ENCODE measurements at regions not wholly inside any gene's neighbourhood (a gene's known extent, or its start where the extent isn't known, plus 50 kb on each side); places are given as distances from the start of the nearest gene placed in this dataset.
"Not testable (repeated sequence)": the region's sequence is repeated elsewhere in the genome, so short reads cannot be mapped to it uniquely, and the experiment has no call there.

DNA sequence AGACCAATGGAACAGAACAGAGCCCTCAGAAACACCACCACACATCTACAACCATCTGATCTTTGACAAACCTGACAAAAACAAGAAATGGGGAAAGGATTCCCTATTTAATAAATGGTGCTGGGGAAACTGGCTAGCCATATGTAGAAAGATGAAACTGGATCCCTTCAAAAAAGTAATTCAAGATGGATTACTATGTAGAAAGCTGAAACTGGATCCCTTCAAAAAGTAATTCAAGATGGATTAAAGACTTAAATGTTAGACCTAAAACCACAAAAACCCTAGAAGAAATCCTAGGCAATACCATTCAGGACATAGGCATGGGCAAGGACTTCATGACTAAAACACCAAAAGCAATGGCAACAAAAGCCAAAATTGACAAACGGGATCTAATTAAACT is 221.6 kb upstream of the EDNRA start:
- not testable (repeated sequence) for DNase-seq

DNA sequence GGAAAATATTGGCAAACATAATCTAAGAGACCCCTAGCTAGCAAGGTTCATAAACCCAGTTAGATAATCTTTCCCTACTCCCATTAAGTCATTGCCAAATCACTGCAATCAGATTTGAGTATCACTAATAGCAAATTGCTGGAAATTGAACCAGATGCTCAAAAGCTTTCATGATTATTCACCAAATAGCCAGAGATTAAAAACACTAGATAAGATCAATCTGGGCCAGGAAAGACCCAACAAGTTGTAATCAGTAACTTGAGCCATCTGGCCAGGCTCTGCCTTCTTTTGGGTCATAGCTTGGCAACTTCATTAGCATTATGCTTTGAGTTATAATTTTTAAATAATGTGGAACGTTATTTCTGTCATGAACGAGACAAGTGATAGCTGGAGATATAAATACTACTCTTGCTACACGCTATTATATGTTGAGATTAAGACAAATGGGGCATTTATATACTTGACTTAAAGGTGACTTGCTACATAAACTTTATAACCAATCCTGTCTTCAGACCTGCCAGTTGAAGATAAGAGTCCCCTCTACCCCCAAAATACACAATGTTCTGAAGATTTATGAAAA is 196.6 kb upstream of the EDNRA start:
- DNase-seq, result no peak

DNA sequence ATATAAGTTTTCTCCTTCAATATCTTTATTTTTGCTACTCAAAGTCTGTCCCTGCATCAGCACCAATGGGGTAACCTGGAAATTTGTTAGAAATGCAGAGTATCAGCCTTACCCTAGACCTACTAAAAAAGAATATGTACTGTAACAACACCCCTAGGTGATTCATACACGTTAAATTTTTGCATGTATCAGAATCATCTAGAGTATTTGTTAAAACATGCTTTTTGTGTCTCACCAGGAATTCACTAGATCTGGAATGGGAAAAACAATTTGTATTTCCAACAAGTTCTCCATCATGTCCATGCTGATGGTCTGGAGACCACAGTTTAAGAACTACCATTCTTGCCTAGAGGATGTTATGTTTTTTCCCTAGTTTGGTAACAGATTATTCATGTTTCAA is 196.0 kb upstream of the EDNRA start:
- DNase-seq, result no peak

DNA sequence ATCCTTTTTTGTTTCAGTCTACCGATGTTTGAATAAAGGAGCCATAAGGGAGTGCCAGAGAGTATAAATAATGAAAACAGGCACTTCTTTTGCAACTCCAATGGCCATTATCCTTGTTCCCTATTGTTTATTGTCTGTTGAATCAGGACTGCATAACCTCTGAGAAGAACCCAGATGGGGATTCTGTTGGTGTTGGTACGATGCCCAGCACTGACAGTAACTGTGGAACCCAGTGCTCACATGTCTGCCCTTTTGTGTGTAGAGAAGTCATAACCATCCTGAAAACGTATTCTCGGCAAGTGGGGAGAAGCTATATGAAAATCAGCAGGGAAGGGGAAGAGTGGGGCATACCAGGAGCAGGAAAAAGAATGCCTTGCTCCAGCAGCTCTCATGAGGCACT is 195.1 kb upstream of the EDNRA start:
- DNase-seq, result no peak

DNA sequence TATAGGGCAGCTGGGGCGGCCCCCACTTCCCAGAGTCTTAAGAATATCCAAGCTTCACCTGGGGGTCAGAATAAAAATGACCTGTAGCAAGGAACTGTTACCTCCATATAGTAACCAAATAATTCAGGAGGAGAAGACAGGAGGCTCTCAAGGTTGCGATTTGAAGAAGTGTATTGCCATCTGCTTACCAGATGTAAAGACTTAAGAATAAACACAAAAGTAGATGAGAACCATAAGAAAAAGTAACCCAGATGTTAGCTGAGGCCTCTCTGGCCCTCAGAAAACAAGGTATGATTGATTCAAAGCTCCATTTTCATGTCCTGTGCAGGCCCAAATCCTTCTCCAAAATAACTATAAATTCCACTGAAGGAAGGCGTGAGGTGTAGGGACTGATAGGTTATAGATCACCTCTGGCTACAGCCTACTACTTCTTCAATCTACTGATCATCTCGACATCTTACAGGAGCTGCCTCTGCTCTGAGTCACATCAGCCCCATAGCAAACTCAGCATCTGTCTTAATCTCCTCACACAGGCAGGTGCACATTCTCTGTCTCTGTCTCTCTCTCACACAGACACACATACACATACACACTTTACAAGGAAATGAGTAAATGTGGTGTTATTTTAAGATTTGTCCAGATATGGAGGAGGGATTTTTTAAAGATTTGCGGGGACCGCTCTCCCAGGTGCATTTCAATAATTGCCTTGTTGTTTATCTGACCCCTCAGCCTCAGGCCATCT is 193.9 kb upstream of the EDNRA start:
- no peak for DNase-seq

DNA sequence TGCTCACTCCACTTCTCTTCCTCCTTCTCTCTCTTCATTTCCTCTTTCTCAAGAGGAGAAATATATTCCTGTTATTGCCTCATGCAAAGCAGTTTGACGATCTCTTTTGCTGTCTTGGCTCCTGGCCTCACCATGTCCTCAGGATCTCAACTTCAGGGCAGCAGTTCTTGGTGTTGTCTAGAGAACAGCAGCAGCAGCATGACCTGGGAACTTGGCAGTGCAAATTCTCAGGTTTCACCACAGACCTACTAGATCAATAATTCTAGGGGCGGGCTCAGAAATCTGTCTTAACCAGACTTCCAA is 193.4 kb upstream of the EDNRA start:
- no peak for DNase-seq

DNA sequence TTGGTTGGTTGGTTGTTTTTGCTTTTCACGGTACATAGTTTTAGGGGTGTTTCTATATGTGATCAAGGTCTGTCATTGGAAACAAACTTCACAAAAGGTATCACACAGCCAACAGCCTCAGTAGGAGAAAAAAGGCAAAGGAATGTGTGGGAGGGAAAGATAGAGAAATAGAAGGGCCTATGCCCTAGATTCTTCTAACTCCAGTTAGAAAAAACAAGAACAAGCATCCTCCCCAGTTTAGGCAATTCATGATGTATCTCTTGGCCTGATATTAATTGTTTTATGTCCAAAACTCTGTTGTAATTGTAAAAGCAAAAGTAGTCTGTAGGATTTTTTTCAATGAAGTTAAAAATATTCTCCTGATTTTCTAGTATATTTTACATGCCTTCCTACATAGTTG is 192.4 kb upstream of the EDNRA start:
- no peak for DNase-seq

DNA sequence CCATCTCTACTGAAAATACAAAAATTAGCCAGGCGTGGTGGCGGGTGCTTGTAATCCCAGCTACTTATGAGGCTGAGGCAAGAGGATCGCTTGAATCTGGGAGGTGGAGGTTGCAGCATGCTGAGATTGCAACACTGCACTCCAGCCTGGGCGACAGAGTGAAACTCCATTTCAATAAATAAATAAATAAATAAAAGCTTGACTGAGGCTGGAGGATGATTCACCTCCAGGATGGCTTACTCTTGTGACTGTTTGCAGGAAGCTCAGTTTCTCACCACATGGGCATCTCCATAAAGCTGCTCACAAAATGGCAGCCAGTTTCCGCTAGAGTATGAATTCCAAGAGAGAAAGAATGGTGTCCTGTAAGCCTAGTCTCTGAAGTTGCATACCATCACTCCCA is 191.7 kb upstream of the EDNRA start:
- DNase-seq, result no peak

DNA sequence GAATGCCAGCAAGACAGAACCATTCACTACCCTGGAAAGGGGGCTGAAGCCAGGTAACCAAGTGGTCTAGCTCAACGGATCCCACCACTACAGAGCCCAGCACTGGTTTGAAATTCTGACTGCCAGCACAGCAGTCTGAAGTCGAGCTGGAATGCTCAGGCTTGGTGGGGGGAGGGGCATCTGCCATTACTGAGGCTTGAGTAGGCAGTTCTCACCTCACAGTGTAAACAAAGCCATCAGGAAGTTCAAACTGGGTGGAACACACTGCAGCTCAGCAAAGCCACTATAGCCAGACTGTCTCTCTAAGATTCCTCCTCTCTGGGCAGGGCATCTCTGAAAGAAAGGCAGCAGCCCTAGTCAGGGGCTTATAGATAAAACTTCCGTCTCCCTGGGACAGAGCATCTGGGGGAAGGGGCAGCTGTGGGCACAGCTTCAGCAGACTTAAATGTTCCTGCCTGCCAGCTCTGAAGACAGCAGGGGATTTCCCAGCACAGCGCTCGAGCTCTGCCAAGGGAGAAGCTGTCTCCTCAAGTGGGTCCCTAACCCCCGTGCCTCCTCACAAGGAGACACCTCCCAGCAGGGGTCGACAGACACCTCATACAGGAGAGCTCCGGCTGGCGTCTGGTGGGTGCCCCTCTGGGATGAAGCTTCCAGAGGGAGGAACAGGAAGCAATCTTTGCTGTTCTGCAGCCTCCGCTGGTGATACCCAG is 188.1 kb upstream of the EDNRA start:
- not testable (repeated sequence) for DNase-seq

DNA sequence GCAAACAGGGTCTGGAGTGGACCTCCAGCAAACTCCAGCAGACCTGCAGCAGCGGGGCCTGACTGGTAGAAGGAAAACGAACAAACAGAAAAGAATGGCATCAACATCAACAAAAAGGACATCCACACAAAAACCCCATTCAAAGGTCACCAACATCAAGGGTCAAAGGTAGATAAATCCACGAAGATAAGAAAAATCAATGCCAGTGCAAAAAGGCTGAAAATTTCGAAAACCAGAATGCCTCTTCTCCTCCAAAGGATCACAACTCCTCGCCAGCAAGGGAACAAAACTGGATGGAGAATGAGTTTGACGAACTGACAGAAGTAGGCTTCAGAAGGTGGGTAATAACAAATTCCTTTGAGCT is 187.6 kb upstream of the EDNRA start:
- DNase-seq, result not testable (repeated sequence)

DNA sequence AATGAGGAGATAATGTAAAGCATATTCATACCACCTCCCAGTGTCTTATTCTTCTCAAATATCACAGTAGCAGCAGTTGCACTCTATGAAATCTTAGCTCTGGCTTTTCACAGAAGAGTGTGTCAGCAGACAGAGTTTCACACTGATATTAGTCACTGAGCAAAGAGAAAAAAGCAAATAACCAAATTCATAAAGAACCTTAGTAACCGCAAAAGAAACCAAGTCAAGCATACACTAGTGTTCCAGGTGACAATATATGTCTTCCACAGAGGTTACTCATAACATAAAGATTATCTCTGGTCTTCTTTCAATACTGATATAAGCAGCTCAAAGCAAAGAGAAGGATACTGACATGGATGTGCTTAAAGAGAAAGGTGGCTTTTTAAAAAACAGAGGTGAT is 181.7 kb upstream of the EDNRA start:
- no peak for DNase-seq

DNA sequence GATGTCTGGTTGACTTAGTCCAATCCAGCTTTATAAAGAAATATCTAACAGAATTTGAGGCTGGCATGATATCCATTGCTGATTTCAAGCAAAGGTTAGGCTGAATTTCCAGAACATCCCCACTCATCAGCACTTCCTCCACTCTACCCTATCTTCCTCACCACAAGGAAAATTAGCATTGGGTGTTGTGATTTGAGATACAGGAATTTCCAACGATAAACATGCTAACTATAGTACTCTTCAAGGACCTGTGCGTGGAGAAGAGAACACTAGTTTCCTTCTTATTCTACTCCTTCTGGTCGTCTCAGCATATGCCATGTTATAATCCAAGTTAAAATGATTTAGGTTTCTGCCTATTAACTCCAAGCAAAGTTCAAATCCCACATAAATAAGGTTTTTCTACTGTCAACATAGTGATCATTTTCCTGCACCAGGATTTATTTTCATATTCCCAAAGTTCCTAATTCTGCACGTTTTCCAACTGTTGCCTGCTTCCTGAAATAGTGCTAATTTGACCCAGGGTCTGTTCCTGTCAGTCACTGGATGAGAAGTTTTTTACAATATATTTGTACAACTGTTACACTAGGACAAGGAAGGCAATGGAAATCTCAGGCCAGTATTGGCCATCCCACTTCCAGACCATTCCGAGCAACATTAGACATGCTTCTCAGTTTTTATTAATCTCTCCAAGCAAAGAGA is 177.6 kb upstream of the EDNRA start:
- DNase-seq, result no peak

DNA sequence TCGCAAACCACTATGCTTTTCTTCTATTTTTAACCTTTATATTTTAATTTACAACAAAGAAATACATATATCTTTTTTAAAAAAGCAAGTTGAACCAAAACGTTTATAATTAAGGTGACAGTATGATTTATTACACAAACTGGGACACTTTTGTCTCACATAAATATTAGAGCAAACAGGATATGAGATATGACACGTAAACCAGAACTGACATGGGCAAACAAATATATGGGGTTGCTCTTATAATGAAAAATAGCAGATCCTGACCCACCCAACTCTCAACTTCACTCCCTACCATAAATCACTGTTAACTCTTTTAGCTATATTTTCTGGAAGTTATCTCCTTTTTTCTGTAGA is 177.0 kb upstream of the EDNRA start:
- no peak for DNase-seq

DNA sequence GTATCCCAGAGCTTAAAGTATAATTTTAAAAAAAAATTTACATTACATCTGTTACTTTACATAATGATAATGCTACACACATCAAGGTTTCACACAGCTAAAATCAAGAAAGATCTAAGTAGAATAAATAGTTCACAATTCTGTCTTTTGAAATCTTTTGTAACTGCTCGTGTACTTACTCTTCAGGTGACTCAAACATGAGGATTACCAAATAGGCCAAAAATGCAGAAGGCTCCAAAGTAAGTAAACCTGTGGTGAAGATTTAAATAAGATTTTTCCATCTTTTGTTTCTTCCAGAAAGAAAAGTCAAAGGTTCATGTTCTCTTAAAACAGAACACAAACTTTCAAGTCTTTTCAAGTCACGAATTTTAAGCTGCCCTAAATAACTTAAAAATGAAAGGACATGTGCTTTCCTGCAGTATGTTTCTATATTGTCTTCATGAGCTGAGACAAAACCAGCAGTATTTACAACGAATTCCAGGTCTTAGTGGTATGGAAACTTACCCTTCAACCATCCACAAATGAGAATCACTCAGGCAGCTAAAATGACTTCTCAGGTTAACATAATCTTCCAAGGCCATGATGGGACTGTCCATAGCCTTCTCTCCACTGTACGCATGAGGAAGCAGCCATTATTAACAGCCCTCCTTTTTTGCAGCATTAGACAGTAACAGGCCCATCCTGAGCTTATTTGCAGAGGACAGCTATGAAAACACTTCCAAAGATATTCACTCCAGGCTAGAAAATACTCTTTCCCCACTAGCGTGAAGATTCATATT is 172.8 kb upstream of the EDNRA start:
- DNase-seq, result no peak

DNA sequence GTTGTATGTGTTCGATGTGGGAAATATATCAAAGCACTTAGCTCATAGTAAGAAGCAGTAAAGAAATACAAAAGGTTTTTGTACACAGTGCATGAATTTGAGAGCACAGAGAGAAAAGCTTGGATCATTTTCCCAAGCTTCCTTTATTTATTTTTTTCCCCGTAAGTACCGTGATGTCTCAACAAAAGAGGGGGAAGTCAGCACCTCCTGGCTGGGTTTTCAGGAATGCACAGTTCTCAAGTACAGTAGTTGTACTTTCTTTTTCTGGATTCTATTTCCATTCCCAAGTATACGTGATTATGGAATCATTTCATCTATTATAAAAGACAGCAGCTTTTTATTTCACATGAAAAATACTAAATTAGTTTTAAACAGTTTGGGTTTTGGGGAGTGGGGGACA is 171.5 kb upstream of the EDNRA start:
- DNase-seq, result no peak

DNA sequence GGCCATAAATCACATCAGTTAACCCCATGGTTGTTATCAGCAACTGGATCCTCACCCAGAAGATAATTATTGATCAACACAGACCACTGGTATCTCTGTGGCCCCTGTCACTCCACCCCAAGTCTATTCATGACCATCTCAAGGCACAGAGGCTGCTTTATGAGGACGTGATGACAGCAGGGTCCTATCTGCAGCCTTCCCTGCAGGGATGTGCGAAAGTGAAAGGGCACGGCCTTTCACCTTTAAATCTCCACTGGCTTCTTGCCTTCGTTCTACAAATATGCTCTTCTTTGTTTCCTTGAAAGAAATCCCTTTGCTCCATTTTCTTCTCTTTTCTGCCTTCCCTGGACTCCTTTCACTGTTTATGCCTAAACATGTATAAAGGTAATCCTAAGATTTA is 170.6 kb upstream of the EDNRA start:
- no peak for DNase-seq

DNA sequence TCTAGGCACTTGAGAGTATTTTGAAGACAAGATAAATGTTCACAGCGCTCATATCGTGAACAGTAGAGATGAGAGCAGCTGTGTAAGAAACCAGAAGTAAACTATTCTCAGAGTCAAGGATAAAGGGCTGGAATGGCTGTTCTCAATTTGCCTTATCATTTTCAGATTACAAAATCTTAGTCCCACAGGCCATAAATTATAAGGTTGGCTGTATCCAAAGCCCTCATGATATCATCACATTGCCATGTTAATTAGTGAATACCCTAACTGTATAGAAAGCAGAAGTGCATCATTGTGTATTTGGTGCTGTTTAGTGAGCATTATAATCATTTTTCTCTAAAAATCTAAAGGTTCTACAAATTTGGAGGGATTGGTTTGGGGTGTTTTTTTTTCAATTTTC is 168.9 kb upstream of the EDNRA start:
- DNase-seq, result no peak

DNA sequence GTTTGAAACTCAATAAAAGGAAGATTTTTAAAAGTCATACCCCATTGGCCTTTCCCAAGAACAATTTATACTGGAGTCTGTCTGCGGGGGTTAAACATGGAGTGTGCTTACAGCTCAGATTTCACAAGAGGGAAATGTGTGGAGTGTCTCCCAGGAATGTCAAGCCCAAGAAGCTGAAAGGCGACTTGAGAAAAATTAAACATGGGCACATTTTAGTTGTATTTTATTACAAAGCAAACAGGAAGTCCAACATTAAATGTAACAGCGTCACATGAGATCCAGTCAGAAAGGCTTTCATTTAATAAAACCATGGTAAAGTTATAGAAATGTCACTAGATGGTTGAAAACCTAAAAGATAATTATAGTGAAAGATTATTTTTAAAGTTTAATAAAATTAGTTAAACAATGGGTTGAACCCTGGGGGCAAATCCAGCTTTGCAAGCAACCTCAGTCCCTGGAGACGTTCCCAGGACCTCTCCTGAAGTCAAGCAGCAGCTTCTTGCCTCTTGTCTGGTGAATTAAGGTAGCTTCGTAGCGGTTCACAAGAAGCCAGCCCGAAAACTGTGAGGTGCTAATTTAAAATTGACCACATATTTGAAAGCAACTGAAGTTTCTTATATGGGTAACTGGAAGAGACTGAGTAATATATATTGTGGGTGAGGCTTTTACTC is 168.4 kb upstream of the EDNRA start:
- no peak for DNase-seq

DNA sequence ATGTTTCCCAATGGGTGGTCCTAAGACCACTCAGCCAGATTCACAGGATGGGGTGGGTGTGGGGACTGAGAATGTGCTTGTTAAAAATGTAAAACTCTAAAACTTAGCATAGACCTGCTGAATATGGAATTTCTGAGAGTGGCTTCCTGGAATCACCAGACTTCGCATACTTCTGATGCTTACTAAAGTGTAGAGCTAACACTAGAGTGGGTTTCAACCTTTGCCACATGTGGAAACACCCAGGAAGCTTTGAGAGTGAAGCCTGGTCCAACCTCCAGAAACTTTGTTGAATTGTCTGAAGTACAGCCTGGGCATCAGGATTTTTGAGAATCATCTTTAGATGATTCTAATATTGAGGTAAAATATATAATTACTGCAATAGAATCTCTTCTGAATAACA is 167.8 kb upstream of the EDNRA start:
- DNase-seq, result no peak

DNA sequence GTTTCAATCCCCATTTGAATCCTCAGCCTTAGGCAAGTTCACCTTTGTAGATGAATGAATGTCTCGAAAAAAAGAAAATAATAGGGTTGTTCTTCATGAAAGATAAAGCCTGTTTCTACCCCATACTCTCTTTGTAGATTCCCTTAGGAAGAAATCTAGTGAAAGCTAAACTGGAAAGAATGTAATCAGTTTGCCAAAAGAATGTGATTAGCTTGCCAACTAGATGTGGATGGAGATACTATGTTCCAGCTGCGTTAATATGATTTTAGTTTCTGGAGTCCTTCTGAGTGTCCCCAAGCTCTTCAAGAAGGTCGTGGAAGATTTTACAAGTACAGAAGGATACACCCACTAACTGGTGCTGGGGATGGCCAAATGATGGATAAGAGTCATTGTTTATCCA is 162.3 kb upstream of the EDNRA start:
- no peak for DNase-seq

DNA sequence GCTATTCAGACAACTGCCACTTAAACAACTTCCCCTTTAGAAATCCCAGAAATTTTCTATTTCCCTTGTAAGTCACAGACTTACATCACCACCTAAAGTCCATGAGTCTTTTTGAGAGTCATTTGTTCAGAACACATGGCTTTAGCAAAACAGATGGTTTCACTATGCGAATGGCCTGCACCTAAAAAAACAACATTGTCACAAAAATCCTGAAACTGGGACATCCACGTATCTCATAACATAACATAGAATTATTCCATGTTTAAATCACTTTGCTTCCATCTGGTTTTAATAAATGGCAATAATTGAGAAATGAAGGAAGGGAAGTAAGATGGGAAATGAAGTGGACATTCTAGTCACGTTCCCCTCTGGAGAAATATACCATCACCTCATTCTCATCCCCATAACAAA is 155.3 kb upstream of the EDNRA start:
- DNase-seq, result no peak

DNA sequence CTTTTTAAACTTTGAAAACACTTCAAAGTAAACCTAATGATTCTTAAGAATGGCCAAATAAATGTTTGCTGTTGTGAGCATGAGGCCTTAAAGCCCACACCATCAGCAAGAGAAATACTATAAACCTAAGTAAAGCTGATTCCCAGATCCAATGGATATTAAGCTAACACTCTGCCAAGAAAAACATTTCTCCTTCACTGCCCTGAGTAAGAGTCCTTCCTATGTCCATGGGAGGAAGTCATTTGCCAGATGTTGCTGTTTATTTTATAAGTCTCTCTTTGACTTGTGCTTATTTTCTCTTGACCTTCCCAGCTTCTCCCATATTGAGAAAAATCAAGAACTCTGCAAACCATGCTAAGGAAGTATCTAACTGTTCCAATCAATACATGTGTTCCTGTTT is 154.3 kb upstream of the EDNRA start:
- DNase-seq, result no peak

DNA sequence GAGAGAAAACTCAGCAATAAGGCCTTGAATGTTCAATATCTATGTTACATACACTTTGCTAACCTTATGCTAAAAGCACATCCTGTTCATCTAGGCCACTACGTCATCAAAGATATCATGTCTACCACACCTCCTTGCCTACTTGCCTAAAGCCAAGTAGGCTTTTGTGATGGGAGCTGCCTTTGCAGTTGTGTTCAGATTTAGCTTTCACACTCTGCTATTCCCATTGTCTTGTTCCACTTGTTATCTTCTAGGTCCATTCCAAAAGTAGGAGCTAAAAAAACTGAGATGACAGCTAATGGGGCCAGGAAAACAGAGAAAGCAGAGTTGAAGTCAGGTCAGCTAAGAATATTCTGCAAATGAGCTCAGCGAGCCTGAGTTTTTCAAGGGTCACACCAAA is 153.6 kb upstream of the EDNRA start:
- DNase-seq, result no peak

Data from GDM1 (cell line).